RWPE2 (cell line): ENCODE measurements at regions not wholly inside any gene's neighbourhood (a gene's known extent, or its start where the extent isn't known, plus 50 kb on each side); places are given as distances from the start of the nearest gene placed in this dataset.

Experiments used
- ATAC-seq: fragments of 200-7000 bp; cut with Tn5 transposase; 3 replicates; pipeline ENCODE4 v1.9.1; 2021; ENCODE audit warnings: low read depth
- DNase-seq: peaks from one replicate; pipeline ENCODE4 v3.0.0-alpha.2; 2020; ENCODE audit warnings: low spot score
- H3K27ac ChIP-seq: fragments of 450-650 bp; 2 replicates; pipeline ENCODE4 v1.5.1; 2017; ENCODE audit warnings: mild to moderate bottlenecking; ENCODE audit not compliant: poor library complexity, severe bottlenecking
- H3K27me3 ChIP-seq: fragments of 250-450 bp; sonication (Bioruptor Pico); 2 replicates; pipeline ENCODE4 v1.5.1; 2021; ENCODE audit warnings: mild to moderate bottlenecking, moderate library complexity; ENCODE audit not compliant: insufficient read depth, poor library complexity, severe bottlenecking
- H3K36me3 ChIP-seq: fragments of 250-450 bp; sonication (Bioruptor Pico); 2 replicates; pipeline ENCODE4 v1.5.1; 2020; ENCODE audit warnings: low read depth, mild to moderate bottlenecking, moderate library complexity
- H3K4me1 ChIP-seq: fragments of 250-450 bp; sonication (Bioruptor Pico); 2 replicates; pipeline ENCODE4 v1.5.1; 2021; ENCODE audit warnings: mild to moderate bottlenecking, moderate library complexity; ENCODE audit not compliant: insufficient read depth, poor library complexity, severe bottlenecking
- H3K4me3 ChIP-seq: fragments of 250-450 bp; sonication (Bioruptor Pico); 2 replicates; pipeline ENCODE4 v1.5.1; 2021; ENCODE audit warnings: mild to moderate bottlenecking, moderate library complexity; ENCODE audit not compliant: severe bottlenecking
- H3K9me3 ChIP-seq: fragments of 250-450 bp; sonication (Bioruptor Pico); 2 replicates; pipeline ENCODE4 v1.5.1; 2021; ENCODE audit warnings: mild to moderate bottlenecking, moderate library complexity; ENCODE audit not compliant: severe bottlenecking
- CTCF ChIP-seq: fragments of 450-650 bp; IDR thresholded peaks from one replicate; pipeline ENCODE4 v1.5.1; 2017; ENCODE audit warnings: mild to moderate bottlenecking, moderate library complexity; ENCODE audit not compliant: poor library complexity, severe bottlenecking

GRCh38 chr4:26227601-26228229 lies 93.1 kb upstream of the RBPJ start:
- Histone ChIP-seq H3K9me3 (no peaks in the 10 kb centered on the region), H3K36me3 (no peaks in the 10 kb centered on the region), H3K27ac (no peak overlapping the region), H3K4me3 (no peak overlapping the region), H3K4me1 (no peaks in the 10 kb centered on the region), H3K27me3 (no peaks in the 10 kb centered on the region)
- no peak for ATAC-seq
- DNase-seq = no peak
- no peak for TF ChIP-seq CTCF

- H3K9me3 ChIP-seq = no peaks in the 10 kb centered on the region
- no peak for DNase-seq
- no peaks in the 10 kb centered on the region for H3K4me1 ChIP-seq
- no peak overlapping the region for H3K4me3 ChIP-seq
- H3K27ac ChIP-seq = no peak overlapping the region
- ATAC-seq = no peak
- H3K27me3 ChIP-seq = no peaks in the 10 kb centered on the region
- no peak for TF ChIP-seq CTCF
- H3K36me3 ChIP-seq = no peaks in the 10 kb centered on the region
Measured at GRCh38 chr4:26228883-26229282, 91.9 kb upstream of the RBPJ start.

- Histone ChIP-seq H3K27me3 (no peaks in the 10 kb centered on the region), H3K36me3 (no peaks in the 10 kb centered on the region), H3K9me3 (no peaks in the 10 kb centered on the region), H3K4me1 (peaks cover under 1% of the 10 kb centered on the region), H3K4me3 (no peak overlapping the region), H3K27ac (no peak overlapping the region)
- TF ChIP-seq CTCF = no peak
- DNase-seq = no peak
- ATAC-seq = no peak
Measured at GRCh38 chr4:26229974-26230373, 90.8 kb upstream of the RBPJ start.

- no peaks in the 10 kb centered on the region for H3K9me3 ChIP-seq
- TF ChIP-seq CTCF = no peak
- ATAC-seq = no peak
Measured at GRCh38 chr4:26233350-26233749, 87.5 kb upstream of the RBPJ start.

GRCh38 chr4:26235500-26235899 lies 85.3 kb upstream of the RBPJ start:
- Histone ChIP-seq H3K27ac (peak overlapping the region; percentile 1), H3K36me3 (no peaks in the 10 kb centered on the region), H3K4me3 (no peak overlapping the region), H3K4me1 (peaks cover 6% of the 10 kb centered on the region), H3K9me3 (no peaks in the 10 kb centered on the region), H3K27me3 (no peaks in the 10 kb centered on the region)
- ATAC-seq = peak; percentile 91
- peak; percentile 61 for DNase-seq
- peak; percentile 39 for TF ChIP-seq CTCF

More at GRCh38 chr4:26233350-26233749, 87.5 kb upstream of the RBPJ start:
- no peaks in the 10 kb centered on the region for H3K36me3 ChIP-seq
- H3K4me1 ChIP-seq = peaks cover 6% of the 10 kb centered on the region
- no peaks in the 10 kb centered on the region for H3K27me3 ChIP-seq
- no peak overlapping the region for H3K4me3 ChIP-seq
- H3K27ac ChIP-seq = no peak overlapping the region
- no peak for DNase-seq
